ENCODE measurements at regions not wholly inside any gene's neighbourhood (a gene's known extent, or its start where the extent isn't known, plus 50 kb on each side); places are given as distances from the start of the nearest gene placed in this dataset.

DNA sequence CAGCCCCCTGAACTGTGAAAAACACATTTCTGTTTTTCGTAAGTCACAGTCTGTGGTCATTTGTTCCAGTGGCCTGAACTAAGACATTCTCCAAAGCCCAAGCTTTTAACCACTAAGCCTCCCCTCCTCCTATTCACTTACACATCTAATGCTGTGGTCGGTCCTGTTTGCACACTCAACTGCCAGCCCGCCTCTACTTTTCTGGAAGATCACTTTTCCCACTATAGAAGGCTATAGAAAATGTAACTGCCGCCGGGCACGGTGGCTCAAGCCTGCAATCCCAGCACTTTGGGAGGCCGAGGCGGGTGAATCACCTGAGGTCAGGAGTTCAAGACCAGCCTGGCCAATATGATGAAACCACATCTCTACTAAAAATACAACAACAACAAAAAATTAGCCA, 524.7 kb upstream of the TMEM132C start:
- TF ChIP-seq, protein P1, sequence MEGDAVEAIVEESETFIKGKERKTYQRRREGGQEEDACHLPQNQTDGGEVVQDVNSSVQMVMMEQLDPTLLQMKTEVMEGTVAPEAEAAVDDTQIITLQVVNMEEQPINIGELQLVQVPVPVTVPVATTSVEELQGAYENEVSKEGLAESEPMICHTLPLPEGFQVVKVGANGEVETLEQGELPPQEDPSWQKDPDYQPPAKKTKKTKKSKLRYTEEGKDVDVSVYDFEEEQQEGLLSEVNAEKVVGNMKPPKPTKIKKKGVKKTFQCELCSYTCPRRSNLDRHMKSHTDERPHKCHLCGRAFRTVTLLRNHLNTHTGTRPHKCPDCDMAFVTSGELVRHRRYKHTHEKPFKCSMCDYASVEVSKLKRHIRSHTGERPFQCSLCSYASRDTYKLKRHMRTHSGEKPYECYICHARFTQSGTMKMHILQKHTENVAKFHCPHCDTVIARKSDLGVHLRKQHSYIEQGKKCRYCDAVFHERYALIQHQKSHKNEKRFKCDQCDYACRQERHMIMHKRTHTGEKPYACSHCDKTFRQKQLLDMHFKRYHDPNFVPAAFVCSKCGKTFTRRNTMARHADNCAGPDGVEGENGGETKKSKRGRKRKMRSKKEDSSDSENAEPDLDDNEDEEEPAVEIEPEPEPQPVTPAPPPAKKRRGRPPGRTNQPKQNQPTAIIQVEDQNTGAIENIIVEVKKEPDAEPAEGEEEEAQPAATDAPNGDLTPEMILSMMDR (conservative IDR thresholded peaks at IDR 0.05; ENCODE audit: low read depth in 2 of 2) = no peak
- no peak for TF ChIP-seq EZH2 (IDR thresholded peaks at IDR 0.05; ENCODE audit: low read depth, unreplicated experiment)
- TF ChIP-seq, protein P2, sequence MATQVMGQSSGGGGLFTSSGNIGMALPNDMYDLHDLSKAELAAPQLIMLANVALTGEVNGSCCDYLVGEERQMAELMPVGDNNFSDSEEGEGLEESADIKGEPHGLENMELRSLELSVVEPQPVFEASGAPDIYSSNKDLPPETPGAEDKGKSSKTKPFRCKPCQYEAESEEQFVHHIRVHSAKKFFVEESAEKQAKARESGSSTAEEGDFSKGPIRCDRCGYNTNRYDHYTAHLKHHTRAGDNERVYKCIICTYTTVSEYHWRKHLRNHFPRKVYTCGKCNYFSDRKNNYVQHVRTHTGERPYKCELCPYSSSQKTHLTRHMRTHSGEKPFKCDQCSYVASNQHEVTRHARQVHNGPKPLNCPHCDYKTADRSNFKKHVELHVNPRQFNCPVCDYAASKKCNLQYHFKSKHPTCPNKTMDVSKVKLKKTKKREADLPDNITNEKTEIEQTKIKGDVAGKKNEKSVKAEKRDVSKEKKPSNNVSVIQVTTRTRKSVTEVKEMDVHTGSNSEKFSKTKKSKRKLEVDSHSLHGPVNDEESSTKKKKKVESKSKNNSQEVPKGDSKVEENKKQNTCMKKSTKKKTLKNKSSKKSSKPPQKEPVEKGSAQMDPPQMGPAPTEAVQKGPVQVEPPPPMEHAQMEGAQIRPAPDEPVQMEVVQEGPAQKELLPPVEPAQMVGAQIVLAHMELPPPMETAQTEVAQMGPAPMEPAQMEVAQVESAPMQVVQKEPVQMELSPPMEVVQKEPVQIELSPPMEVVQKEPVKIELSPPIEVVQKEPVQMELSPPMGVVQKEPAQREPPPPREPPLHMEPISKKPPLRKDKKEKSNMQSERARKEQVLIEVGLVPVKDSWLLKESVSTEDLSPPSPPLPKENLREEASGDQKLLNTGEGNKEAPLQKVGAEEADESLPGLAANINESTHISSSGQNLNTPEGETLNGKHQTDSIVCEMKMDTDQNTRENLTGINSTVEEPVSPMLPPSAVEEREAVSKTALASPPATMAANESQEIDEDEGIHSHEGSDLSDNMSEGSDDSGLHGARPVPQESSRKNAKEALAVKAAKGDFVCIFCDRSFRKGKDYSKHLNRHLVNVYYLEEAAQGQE (IDR thresholded peaks at IDR 0.05; ENCODE audit: unreplicated experiment) = no peak
